ENCODE measurements at regions not wholly inside any gene's neighbourhood (a gene's known extent, or its start where the extent isn't known, plus 50 kb on each side); places are given as distances from the start of the nearest gene placed in this dataset.

DNA sequence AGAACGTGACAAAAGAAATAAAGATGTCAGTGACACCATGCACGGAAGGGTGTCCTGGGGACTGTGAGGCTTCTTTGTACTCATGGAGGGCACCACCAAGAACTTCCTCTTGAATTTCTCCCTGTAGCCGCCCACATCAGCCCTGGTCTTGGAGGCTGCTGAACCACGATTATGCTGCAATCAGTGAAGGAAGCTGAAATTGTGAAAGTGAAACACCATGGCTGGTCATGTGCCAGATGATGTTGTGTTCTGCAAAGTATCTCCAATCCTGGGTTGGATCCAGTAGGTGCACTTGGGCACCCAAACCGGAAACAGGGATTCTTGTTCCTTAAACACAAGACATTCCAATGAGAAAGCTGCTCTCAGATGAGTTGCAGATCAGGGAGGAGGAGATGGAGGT, 104.4 kb upstream of the GOLGA6L6 start:
- CTCF ChIA-PET (ENCODE audit: partially characterized antibody) = no interaction called here
- Histone ChIP-seq H2BK20ac (ENCODE audit: low read length) (no peak overlapping the region), H2BK5ac (ENCODE audit: low read depth, low read length) (no peak overlapping the region), H3K18ac (ENCODE audit: extremely low read depth, low read length) (no peak overlapping the region), H3K4me2 (ENCODE audit: insufficient read depth in 1 of 2, low read depth in 2 of 2, low read length in 2 of 2) (no peak overlapping the region), H3K79me1 (ENCODE audit: low read depth, low read length) (no peaks in the 10 kb centered on the region), H4K20me1 (replicated peaks in 1 of 2; ENCODE audit: control insufficient read depth in 1 of 2, insufficient read depth in 2 of 2, low read length in 2 of 2) (no peaks in the 10 kb centered on the region), H3K9me3 (ENCODE audit: insufficient read depth in 2 of 2, low read depth in 1 of 2, low read length in 1 of 2) (peaks cover 26 to 40% of the 10 kb centered on the region in 2 experiments), H3K4ac (replicated peaks; ENCODE audit: insufficient read length, low read depth, low read length) (no peak overlapping the region), H3K9ac (replicated peaks in 1 of 4; ENCODE audit: extremely low read depth in 1 of 4, low read depth in 3 of 4, low read length in 3 of 4) (no peak overlapping the region), H3K4me3 (ENCODE audit: extremely low read depth in 1 of 4, insufficient read depth in 2 of 4, low read depth in 3 of 4, low read length in 4 of 4) (no peak overlapping the region), H2BK120ac (replicated peaks; ENCODE audit: low read depth, low read length) (no peak overlapping the region), H2BK15ac (ENCODE audit: low read length) (no peak overlapping the region), H2AK5ac (ENCODE audit: low read depth, low read length) (no peak overlapping the region), H3K27me3 (replicated peaks in 1 of 4; ENCODE audit: control insufficient read depth in 3 of 4, extremely low read depth in 1 of 4, insufficient read depth in 3 of 4, low read length in 3 of 4) (no peaks in the 10 kb centered on the region), H3K56ac (replicated peaks; ENCODE audit: insufficient read length, low read depth, low read length) (no peak overlapping the region), H3K23ac (ENCODE audit: insufficient read length) (no peak overlapping the region), H3K27ac (ENCODE audit: low read depth, low read length) (no peak overlapping the region), H4K91ac (replicated peaks; ENCODE audit: insufficient read length, low read length) (no peak overlapping the region), H3K23me2 (ENCODE audit: low read depth, low read length) (no peaks in the 10 kb centered on the region), H3K79me2 (ENCODE audit: control insufficient read depth in 1 of 2, insufficient read depth in 2 of 2, low read length in 2 of 2) (no peaks in the 10 kb centered on the region), H3K4me1 (replicated peaks in 1 of 4; ENCODE audit: control insufficient read depth in 3 of 4, insufficient read depth in 4 of 4, low read length in 3 of 4) (no peaks in the 10 kb centered on the region), H3K36me3 (ENCODE audit: control insufficient read depth in 2 of 4, insufficient read depth in 4 of 4, low read length in 3 of 4) (no peaks in the 10 kb centered on the region), H4K8ac (ENCODE audit: extremely low read depth, insufficient read depth, low read length) (no peak overlapping the region), H2BK12ac (ENCODE audit: low read depth, low read length) (no peak overlapping the region), H2AFZ (ENCODE audit: low read length) (no peak overlapping the region), H4K5ac (ENCODE audit: insufficient read length, low read depth, low read length) (no peak overlapping the region), H3K14ac (ENCODE audit: insufficient read length) (no peak overlapping the region)
- no peak for FAIRE-seq
- POLR2A ChIA-PET (ENCODE audit: partially characterized antibody) = no interaction called here
- no peak for TF ChIP-seq SIRT6 (IDR thresholded peaks at IDR 0.05; ENCODE audit: low read length)
- no peak for TF ChIP-seq SAP30 (IDR thresholded peaks at IDR 0.05; ENCODE audit: insufficient read depth, insufficient replicate concordance, low read length)
- no peak for TF ChIP-seq SRF (IDR thresholded peaks at IDR 0.05; ENCODE audit: low read depth, low read length)
- TF ChIP-seq HDAC6 (IDR thresholded peaks at IDR 0.05; ENCODE audit: low read depth, low read length) = no peak
- TF ChIP-seq RNF2 (IDR thresholded peaks at IDR 0.05; ENCODE audit: borderline replicate concordance, low read depth, low read length, missing control alignments, poor library complexity, severe bottlenecking) = no peak
- TF ChIP-seq JUN (IDR thresholded peaks at IDR 0.05; ENCODE audit: low read depth, low read length) = no peak
- TF ChIP-seq, protein P1, sequence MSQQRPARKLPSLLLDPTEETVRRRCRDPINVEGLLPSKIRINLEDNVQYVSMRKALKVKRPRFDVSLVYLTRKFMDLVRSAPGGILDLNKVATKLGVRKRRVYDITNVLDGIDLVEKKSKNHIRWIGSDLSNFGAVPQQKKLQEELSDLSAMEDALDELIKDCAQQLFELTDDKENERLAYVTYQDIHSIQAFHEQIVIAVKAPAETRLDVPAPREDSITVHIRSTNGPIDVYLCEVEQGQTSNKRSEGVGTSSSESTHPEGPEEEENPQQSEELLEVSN (IDR thresholded peaks at IDR 0.05) = no peak
- TF ChIP-seq, protein P2, sequence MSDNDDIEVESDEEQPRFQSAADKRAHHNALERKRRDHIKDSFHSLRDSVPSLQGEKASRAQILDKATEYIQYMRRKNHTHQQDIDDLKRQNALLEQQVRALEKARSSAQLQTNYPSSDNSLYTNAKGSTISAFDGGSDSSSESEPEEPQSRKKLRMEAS (IDR thresholded peaks at IDR 0.05) = no peak
- no peak for TF ChIP-seq CBX5 (IDR thresholded peaks at IDR 0.05; ENCODE audit: low read depth, low read length)
- TF ChIP-seq EP300 (IDR thresholded peaks at IDR 0.05; ENCODE audit: borderline replicate concordance in 1 of 2, low read depth in 2 of 2, low read length in 2 of 2) = no peak
- no peak for TF ChIP-seq HDAC2 (IDR thresholded peaks at IDR 0.05; ENCODE audit: borderline replicate concordance in 1 of 2, low read depth in 2 of 2, low read length in 2 of 2)
- 81% methylated on average over 5 of the region's 5 CpGs; no CpG with 5 or more reads in 1 of the 2 experiments for WGBS, 2 experiments (ENCODE audit: extremely low coverage in 1 of 2, insufficient coverage in 1 of 2, insufficient read length in 1 of 2, insufficient replicate concordance in 2 of 2, low coverage in 1 of 2, low lambda C conversion rate in 2 of 2, missing lambda C conversion rate in 1 of 2)
- DNase-seq (ENCODE audit: low read depth in 1 of 2, low spot score in 2 of 2) = no peak

All from H1 (cell line).